ENCODE measurements at regions not wholly inside any gene's neighbourhood (a gene's known extent, or its start where the extent isn't known, plus 50 kb on each side); places are given as distances from the start of the nearest gene placed in this dataset.

GRCh38 chr10:128462844-128463243 lies 336.6 kb upstream of the MKI67 start:
- H3K4me3 ChIP-seq: no peak overlapping the region
- WGBS, 2 donors: 65 to 72% methylated on average over 7 of the region's 7 CpGs
- no peaks in the 10 kb centered on the region for H3K9me3 ChIP-seq
- no peaks in the 10 kb centered on the region for H3K36me3 ChIP-seq
- intact Hi-C loops (cut with DNase I): no loop called here
- no peak for TF ChIP-seq CTCF (IDR thresholded peaks at IDR 0.05)
- TF ChIP-seq EP300 (IDR thresholded peaks at IDR 0.05): no peak
- no peak for TF ChIP-seq POLR2AphosphoS5 (IDR thresholded peaks at IDR 0.05)
- no peak for TF ChIP-seq POLR2A (IDR thresholded peaks at IDR 0.05)
- H3K4me1 ChIP-seq: no peaks in the 10 kb centered on the region
- no peak for DNase-seq
- peaks cover 0 to 21% (median 0%) of the 10 kb centered on the region in 3 donors for H3K27me3 ChIP-seq
- H3K27ac ChIP-seq: no peak overlapping the region

GRCh38 chr10:128463991-128464760 lies 338.0 kb upstream of the MKI67 start:
- Histone ChIP-seq H3K27me3 (peaks cover 0 to 21% (median 0%) of the 10 kb centered on the region in 3 donors), H3K36me3 (no peaks in the 10 kb centered on the region), H3K27ac (no peak overlapping the region), H3K9me3 (no peaks in the 10 kb centered on the region), H3K4me3 (no peak overlapping the region), H3K4me1 (no peaks in the 10 kb centered on the region)
- intact Hi-C loops (cut with DNase I): no loop called here
- DNase-seq: peak; percentile 77
- no peak for TF ChIP-seq POLR2AphosphoS5 (IDR thresholded peaks at IDR 0.05)
- no peak for TF ChIP-seq EP300 (IDR thresholded peaks at IDR 0.05)
- TF ChIP-seq CTCF (IDR thresholded peaks at IDR 0.05): no peak
- no peak for TF ChIP-seq POLR2A (IDR thresholded peaks at IDR 0.05)
- 62 to 86% methylated on average over 4 of the region's 4 CpGs for WGBS, 2 donors

- peaks cover 0 to 21% (median 0%) of the 10 kb centered on the region in 3 donors for H3K27me3 ChIP-seq
- H3K36me3 ChIP-seq: no peaks in the 10 kb centered on the region
- H3K4me1 ChIP-seq: no peaks in the 10 kb centered on the region
- TF ChIP-seq POLR2AphosphoS5 (IDR thresholded peaks at IDR 0.05): no peak
- no peak for TF ChIP-seq POLR2A (IDR thresholded peaks at IDR 0.05)
- no peak for TF ChIP-seq CTCF (IDR thresholded peaks at IDR 0.05)
- 79 to 85% methylated on average over 11 of the region's 11 CpGs for WGBS, 2 donors
- no peak for DNase-seq
- no peak overlapping the region for H3K4me3 ChIP-seq
- H3K27ac ChIP-seq: no peak overlapping the region
- H3K9me3 ChIP-seq: no peaks in the 10 kb centered on the region
- intact Hi-C loops (cut with DNase I): no loop called here
Measured at GRCh38 chr10:128465697-128466096, 339.5 kb upstream of the MKI67 start.

- WGBS, 2 donors: 90 to 94% methylated on average over 14 of the region's 14 CpGs
- no peak for DNase-seq
Measured at GRCh38 chr10:128466831-128467371, 340.7 kb upstream of the MKI67 start.

More at GRCh38 chr10:128466831-128467371, 340.7 kb upstream of the MKI67 start:
- Histone ChIP-seq H3K36me3 (no peaks in the 10 kb centered on the region), H3K4me1 (no peaks in the 10 kb centered on the region), H3K4me3 (no peak overlapping the region), H3K27ac (no peak overlapping the region), H3K27me3 (peaks cover 0 to 16% (median 0%) of the 10 kb centered on the region in 3 donors), H3K9me3 (no peaks in the 10 kb centered on the region)
- intact Hi-C loops (cut with DNase I): no loop called here
- TF ChIP-seq CTCF (IDR thresholded peaks at IDR 0.05) (no peak), POLR2AphosphoS5 (IDR thresholded peaks at IDR 0.05) (no peak), EP300 (IDR thresholded peaks at IDR 0.05) (no peak), POLR2A (IDR thresholded peaks at IDR 0.05) (no peak)

All from sigmoid colon (tissue), 6 donors.